Breast epithelium (tissue), 4 donors: ENCODE measurements at regions not wholly inside any gene's neighbourhood (a gene's known extent, or its start where the extent isn't known, plus 50 kb on each side); places are given as distances from the start of the nearest gene placed in this dataset.
A peak's percentile ranks its signal among the peaks of the same experiment; 100 is the strongest.

Source experiments
- DNase-seq, 2 donors: peaks; one replicate each; pipeline ENCODE4 v3.0.0-alpha.2; 2019; ENCODE audit warnings: low spot score in 2 of 2
- H3K27ac ChIP-seq, 2 donors: fragments of 200-600 bp; sonication (generic) in 1 of 2; one replicate each; pipeline ENCODE4 v1.5.1; 2016 to 2019; ENCODE audit warnings: mild to moderate bottlenecking in 1 of 2
- H3K27me3 ChIP-seq, 2 donors: fragments of 200-600 bp; sonication (generic) in 1 of 2; one replicate each; pipeline versions ENCODE4 v1.5.1 to v1.6.0; 2017 to 2019; ENCODE audit warnings: control low read depth in 1 of 2, mild to moderate bottlenecking in 1 of 2
- H3K36me3 ChIP-seq: fragments of 200-600 bp; one replicate; pipeline ENCODE4 v1.5.1; 2019
- H3K4me1 ChIP-seq, 2 donors: fragments of 200-600 bp; sonication (generic); one replicate each; pipeline ENCODE4 v1.5.1; 2016 to 2019; ENCODE audit warnings: control low read depth in 1 of 2
- H3K4me3 ChIP-seq, 3 donors: fragments of 200-600 bp; sonication (generic); 1 replicate in 2 of 3; 2 replicates in 1 of 3; pipeline ENCODE4 v1.5.1; 2016 to 2019; ENCODE audit warnings: mild to moderate bottlenecking in 3 of 3, moderate library complexity in 2 of 3
- H3K9me3 ChIP-seq, 2 donors: fragments of 200-600 bp; sonication (generic) in 1 of 2; one replicate each; pipeline ENCODE4 v1.5.1; 2016 to 2019; ENCODE audit warnings: control low read depth in 1 of 2
- POLR2A ChIP-seq: fragments of 450-650 bp; IDR thresholded peaks from one replicate; pipeline ENCODE4 v1.6.1; 2016; ENCODE audit warnings: antibody characterized with exemption, mild to moderate bottlenecking, moderate library complexity
- POLR2AphosphoS5 ChIP-seq, 3 donors: sonication (generic); formaldehyde crosslinking; IDR thresholded peaks; one replicate each; pipeline ENCODE4 v1.6.1; 2017; ENCODE audit warnings: antibody characterized with exemption in 3 of 3
- intact Hi-C: fragments of 100-400 bp; cut with DNase I; formaldehyde crosslinking; loops from one replicate; pipeline ENCODE4 v1.15.1; 2023; ENCODE audit warnings: low total_unique reads
- TF ChIP-seq, protein P1 (sequence below), 3 donors: fragments of 450-650 bp; IDR thresholded peaks; one replicate each; pipeline ENCODE4 v1.5.1; 2016 to 2017; ENCODE audit warnings: antibody characterized with exemption in 3 of 3, mild to moderate bottlenecking in 3 of 3, moderate library complexity in 3 of 3

DNA sequence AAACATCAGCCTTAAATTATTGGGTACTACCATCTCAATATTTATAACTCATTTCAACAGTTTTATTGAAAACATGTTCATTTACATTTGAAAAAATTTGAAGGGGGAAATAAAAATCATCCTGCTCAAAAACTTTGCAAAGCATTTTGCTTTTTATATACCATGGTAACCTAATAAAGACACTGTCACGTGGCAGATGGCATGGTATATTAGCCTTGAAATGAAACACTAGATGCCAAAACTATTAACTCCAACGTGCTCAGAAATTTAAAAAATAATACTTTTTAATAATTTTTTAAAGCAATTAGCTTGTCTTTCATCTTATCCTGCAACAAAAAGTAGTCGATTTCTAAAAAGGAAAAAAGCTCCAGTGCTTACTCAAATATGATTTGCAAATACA, 88.6 kb upstream of the NFIB start:
- intact Hi-C loops = no loop called here
- H3K9me3 ChIP-seq = no peaks in the 10 kb centered on the region
- no peaks in the 10 kb centered on the region for H3K4me1 ChIP-seq
- no peaks in the 10 kb centered on the region for H3K36me3 ChIP-seq
- no peak for DNase-seq
- H3K4me3 ChIP-seq = no peak overlapping the region
- no peak overlapping the region for H3K27ac ChIP-seq
- TF ChIP-seq POLR2AphosphoS5 (IDR thresholded peaks at IDR 0.05) (no peak), POLR2A (no peak)
- TF ChIP-seq, protein P1, sequence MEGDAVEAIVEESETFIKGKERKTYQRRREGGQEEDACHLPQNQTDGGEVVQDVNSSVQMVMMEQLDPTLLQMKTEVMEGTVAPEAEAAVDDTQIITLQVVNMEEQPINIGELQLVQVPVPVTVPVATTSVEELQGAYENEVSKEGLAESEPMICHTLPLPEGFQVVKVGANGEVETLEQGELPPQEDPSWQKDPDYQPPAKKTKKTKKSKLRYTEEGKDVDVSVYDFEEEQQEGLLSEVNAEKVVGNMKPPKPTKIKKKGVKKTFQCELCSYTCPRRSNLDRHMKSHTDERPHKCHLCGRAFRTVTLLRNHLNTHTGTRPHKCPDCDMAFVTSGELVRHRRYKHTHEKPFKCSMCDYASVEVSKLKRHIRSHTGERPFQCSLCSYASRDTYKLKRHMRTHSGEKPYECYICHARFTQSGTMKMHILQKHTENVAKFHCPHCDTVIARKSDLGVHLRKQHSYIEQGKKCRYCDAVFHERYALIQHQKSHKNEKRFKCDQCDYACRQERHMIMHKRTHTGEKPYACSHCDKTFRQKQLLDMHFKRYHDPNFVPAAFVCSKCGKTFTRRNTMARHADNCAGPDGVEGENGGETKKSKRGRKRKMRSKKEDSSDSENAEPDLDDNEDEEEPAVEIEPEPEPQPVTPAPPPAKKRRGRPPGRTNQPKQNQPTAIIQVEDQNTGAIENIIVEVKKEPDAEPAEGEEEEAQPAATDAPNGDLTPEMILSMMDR (IDR thresholded peaks at IDR 0.05) = no peak
- no peaks in the 10 kb centered on the region for H3K27me3 ChIP-seq

DNA sequence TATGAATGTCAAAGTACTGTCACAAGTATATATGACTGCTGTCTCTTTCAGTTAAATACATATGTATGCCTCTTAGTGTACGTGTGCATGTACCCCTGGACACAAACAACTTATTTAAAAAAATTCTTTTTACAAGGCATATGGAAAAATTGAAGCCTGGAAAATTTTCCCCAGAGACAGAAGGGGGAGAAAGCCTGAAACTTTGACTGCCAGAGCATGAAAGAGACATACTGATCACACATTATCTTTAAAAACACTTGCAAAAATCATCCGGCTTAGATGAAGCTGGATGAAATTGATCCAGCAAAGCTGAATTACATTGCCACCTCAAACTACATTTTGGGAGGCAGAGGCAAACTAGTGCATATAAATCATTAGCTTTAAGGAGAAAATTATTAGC, 88.0 kb upstream of the NFIB start:
- no peak for DNase-seq
- Histone ChIP-seq H3K27me3 (no peaks in the 10 kb centered on the region), H3K36me3 (no peaks in the 10 kb centered on the region), H3K4me1 (no peaks in the 10 kb centered on the region), H3K9me3 (no peaks in the 10 kb centered on the region), H3K27ac (no peak overlapping the region), H3K4me3 (no peak overlapping the region)
- intact Hi-C loops = no loop called here
- TF ChIP-seq, protein P1 (IDR thresholded peaks at IDR 0.05) = no peak
- TF ChIP-seq POLR2AphosphoS5 (IDR thresholded peaks at IDR 0.05) (no peak), POLR2A (no peak)

DNA sequence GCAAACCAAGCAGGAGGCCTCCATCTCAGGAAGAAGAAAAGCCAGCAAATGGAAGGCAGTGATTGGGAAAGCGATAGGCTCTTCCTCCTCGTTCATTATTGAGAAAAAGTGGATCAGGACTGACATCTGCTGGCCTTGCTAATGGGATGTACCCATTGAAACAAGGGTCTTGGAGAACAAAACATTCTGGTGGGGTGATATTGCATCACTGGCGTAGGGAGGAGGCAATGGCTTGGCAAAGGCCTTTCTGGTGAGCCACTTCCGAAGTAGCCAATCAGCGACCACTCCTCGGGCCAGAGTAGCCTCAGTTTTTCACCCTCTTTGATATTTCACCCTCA, 86.7 kb upstream of the NFIB start:
- H3K36me3 ChIP-seq = no peaks in the 10 kb centered on the region
- TF ChIP-seq POLR2A = no peak
- TF ChIP-seq, protein P1 (IDR thresholded peaks at IDR 0.05) = peak; percentile 27 to 32 (median 28)
- peak in 1 of 3 donors; percentile 62 for TF ChIP-seq POLR2AphosphoS5 (IDR thresholded peaks at IDR 0.05)
- intact Hi-C loops = no loop called here
- no peaks in the 10 kb centered on the region for H3K4me1 ChIP-seq
- DNase-seq = peak in 1 of 2 donors; percentile 26
- no peaks in the 10 kb centered on the region for H3K27me3 ChIP-seq
- H3K4me3 ChIP-seq = peak overlapping the region in 1 of 3 donors; percentile 23
- peak overlapping the region in 1 of 2 donors; percentile 38 for H3K27ac ChIP-seq
- no peaks in the 10 kb centered on the region for H3K9me3 ChIP-seq

DNA sequence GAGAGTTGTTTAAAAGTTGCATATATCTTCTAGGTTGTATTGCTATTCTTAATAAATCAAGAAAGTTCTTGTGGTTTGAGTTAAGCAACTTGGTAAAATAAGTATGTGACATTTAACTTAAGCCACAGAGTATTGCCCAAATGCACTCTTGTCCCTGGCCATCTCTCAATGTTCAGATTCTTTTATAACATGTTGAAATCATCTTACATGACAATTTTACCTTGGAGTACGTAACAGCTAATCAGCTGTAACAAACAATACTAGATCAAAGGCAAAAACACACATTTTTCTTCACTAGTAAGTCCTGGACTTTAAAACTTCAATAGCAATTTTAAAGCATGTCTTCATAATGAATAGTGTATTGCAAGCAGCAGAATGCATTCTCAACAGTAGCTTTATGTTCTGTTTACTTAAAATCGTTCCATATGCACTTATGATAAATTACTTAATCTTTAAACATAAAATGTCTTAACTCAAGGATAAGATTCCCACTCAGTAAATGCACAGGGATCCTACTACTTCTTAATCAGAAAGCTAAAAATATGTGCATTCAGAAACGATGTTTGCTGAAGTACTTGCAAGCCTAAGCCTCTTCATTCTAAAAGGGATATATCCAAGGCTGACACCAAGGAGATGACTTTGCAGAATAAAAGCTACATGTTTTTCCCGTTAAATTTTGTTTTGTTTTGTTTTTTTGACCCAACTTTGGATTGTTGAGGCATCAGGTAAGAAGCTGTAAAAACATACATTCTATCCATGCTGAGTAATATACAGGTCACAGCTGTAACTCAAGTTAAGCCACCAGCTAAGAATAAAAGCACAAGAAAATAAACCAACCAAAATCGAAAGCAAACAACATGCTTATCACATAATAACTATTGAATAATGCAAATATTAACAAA, 86.1 kb upstream of the NFIB start:
- H3K36me3 ChIP-seq = no peaks in the 10 kb centered on the region
- H3K27ac ChIP-seq = no peak overlapping the region
- H3K27me3 ChIP-seq = no peaks in the 10 kb centered on the region
- H3K4me1 ChIP-seq = no peaks in the 10 kb centered on the region
- H3K4me3 ChIP-seq = peak overlapping the region in 1 of 3 donors; percentile 23
- DNase-seq = no peak
- TF ChIP-seq, protein P1 (IDR thresholded peaks at IDR 0.05) = no peak
- no peak for TF ChIP-seq POLR2A
- no peak for TF ChIP-seq POLR2AphosphoS5 (IDR thresholded peaks at IDR 0.05)
- intact Hi-C loops = no loop called here
- H3K9me3 ChIP-seq = no peaks in the 10 kb centered on the region

DNA sequence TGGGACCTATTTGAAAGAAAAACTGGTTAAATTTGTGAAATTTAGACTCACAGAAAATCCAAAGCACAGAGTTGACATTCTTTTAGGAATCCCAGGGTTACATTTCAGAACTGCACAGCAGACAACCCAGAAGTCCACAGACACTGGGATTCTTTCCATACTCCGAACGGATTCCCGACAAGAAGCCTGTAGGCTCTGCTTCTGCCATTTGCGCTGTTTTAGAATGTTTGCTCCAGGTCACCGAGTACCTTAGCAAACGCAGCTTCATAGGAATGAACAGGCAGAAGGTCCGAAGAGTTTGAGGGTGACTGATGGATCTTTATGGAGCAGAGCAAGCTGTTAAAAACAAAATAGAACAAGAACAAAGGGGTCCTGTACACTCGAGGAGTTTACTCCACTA, 84.5 kb upstream of the NFIB start:
- intact Hi-C loops = no loop called here
- TF ChIP-seq POLR2AphosphoS5 (IDR thresholded peaks at IDR 0.05) = no peak
- TF ChIP-seq, protein P1 (IDR thresholded peaks at IDR 0.05) = no peak
- no peak for TF ChIP-seq POLR2A

More for the DNA sequence above, 84.5 kb upstream of the NFIB start:
- no peak for DNase-seq
- Histone ChIP-seq H3K9me3 (no peaks in the 10 kb centered on the region), H3K4me1 (no peaks in the 10 kb centered on the region), H3K27me3 (no peaks in the 10 kb centered on the region), H3K4me3 (no peak overlapping the region), H3K36me3 (no peaks in the 10 kb centered on the region), H3K27ac (no peak overlapping the region)
